ENCODE measurements at regions not wholly inside any gene's neighbourhood (a gene's known extent, or its start where the extent isn't known, plus 50 kb on each side); places are given as distances from the start of the nearest gene placed in this dataset.

GRCh38 chr3:132145833-132146232, 111.0 kb upstream of the CPNE4 start (continued):
- TF ChIP-seq CEBPB (IDR thresholded peaks at IDR 0.05; ENCODE audit: low read depth) = no peak
- no peak for TF ChIP-seq POLR2A (IDR thresholded peaks at IDR 0.05; ENCODE audit: borderline replicate concordance, extremely low read depth, insufficient read depth, insufficient read length)
- no peak for TF ChIP-seq EGR1 (IDR thresholded peaks at IDR 0.05; ENCODE audit: low read depth)

- CTCF ChIA-PET = no interaction called here
- no peaks in the 10 kb centered on the region for H3K36me3 ChIP-seq (ENCODE audit: control insufficient read depth in 1 of 2, insufficient read depth in 2 of 2, low read length in 2 of 2)
- DNase-seq (ENCODE audit: low read depth, low spot score) = no peak
- H3K4me2 ChIP-seq (ENCODE audit: low read length) = no peak overlapping the region
- BruUV-seq (replicated peaks) = no TSS peak
- H3K9me3 ChIP-seq (ENCODE audit: control insufficient read depth in 1 of 2, insufficient read depth in 1 of 2, low read depth in 1 of 2, low read length in 2 of 2) = no peaks in the 10 kb centered on the region
- no peaks in the 10 kb centered on the region for H3K9me2 ChIP-seq (ENCODE audit: insufficient read depth)
- RAD21 ChIA-PET (ENCODE audit: low non-redundant PET in 1 of 2, low total read pairs in 2 of 2, uncharacterized antibody in 2 of 2, unreplicated experiment in 2 of 2) = no interaction called here
- H3K27me3 ChIP-seq (ENCODE audit: insufficient read depth, low read length) = peaks cover 38% of the 10 kb centered on the region
- H3K4me3 ChIP-seq (replicated peaks in 1 of 2; ENCODE audit: low read depth in 1 of 2, low read length in 2 of 2) = no peak overlapping the region
- intact Hi-C loops (cut with micrococcal nuclease) = no loop called here
- no peak for ATAC-seq
- H3K27ac ChIP-seq (ENCODE audit: low read depth, low read length) = no peak overlapping the region
- no peaks in the 10 kb centered on the region for H3K4me1 ChIP-seq (ENCODE audit: control insufficient read depth in 1 of 2, insufficient read depth in 2 of 2, low read length in 2 of 2)
- TF ChIP-seq EZH2 (IDR thresholded peaks at IDR 0.05) = no peak
- TF ChIP-seq POLR2A (IDR thresholded peaks at IDR 0.05; ENCODE audit: borderline replicate concordance, extremely low read depth, insufficient read depth, insufficient read length) = no peak
- no peak for TF ChIP-seq FOSL1 (IDR thresholded peaks at IDR 0.05; ENCODE audit: low read depth)
- no peak overlapping the region for H3K9ac ChIP-seq (ENCODE audit: low read length)
- POLR2A ChIA-PET = no interaction called here
- H4K20me1 ChIP-seq (ENCODE audit: insufficient read depth) = no peaks in the 10 kb centered on the region; the same call in 1 of the 2 replicates
- no peaks in the 10 kb centered on the region for H3K79me2 ChIP-seq (ENCODE audit: insufficient read depth, low read length)
- H2AFZ ChIP-seq (ENCODE audit: low read depth, low read length, poor library complexity, severe bottlenecking) = no peak overlapping the region
Observed at GRCh38 chr3:132154619-132155018, 119.8 kb upstream of the CPNE4 start.

- no peaks in the 10 kb centered on the region for H3K4me1 ChIP-seq (ENCODE audit: control insufficient read depth in 1 of 2, insufficient read depth in 2 of 2, low read length in 2 of 2)
- H2AFZ ChIP-seq (ENCODE audit: low read depth, low read length, poor library complexity, severe bottlenecking) = no peak overlapping the region
- BruUV-seq (replicated peaks) = no TSS peak
- H3K27me3 ChIP-seq (ENCODE audit: insufficient read depth, low read length) = peaks cover 34% of the 10 kb centered on the region
- ChIA-PET CTCF (no interaction called here), RAD21 (ENCODE audit: low non-redundant PET in 1 of 2, low total read pairs in 2 of 2, uncharacterized antibody in 2 of 2, unreplicated experiment in 2 of 2) (no interaction called here), POLR2A (no interaction called here)
- H3K4me3 ChIP-seq (replicated peaks in 1 of 2; ENCODE audit: low read depth in 1 of 2, low read length in 2 of 2) = no peak overlapping the region
- H3K9me3 ChIP-seq (ENCODE audit: control insufficient read depth in 1 of 2, insufficient read depth in 1 of 2, low read depth in 1 of 2, low read length in 2 of 2) = no peaks in the 10 kb centered on the region
- H3K36me3 ChIP-seq (ENCODE audit: control insufficient read depth in 1 of 2, insufficient read depth in 2 of 2, low read length in 2 of 2) = no peaks in the 10 kb centered on the region
- no peaks in the 10 kb centered on the region for H3K79me2 ChIP-seq (ENCODE audit: insufficient read depth, low read length)
- DNase-seq (ENCODE audit: low read depth, low spot score) (no peak), ATAC-seq (no peak)
- no peaks in the 10 kb centered on the region for H3K9me2 ChIP-seq (ENCODE audit: insufficient read depth)
- no peak overlapping the region for H3K27ac ChIP-seq (ENCODE audit: low read depth, low read length)
- H3K9ac ChIP-seq (ENCODE audit: low read length) = no peak overlapping the region
- no peaks in the 10 kb centered on the region; the same call in 1 of the 2 replicates for H4K20me1 ChIP-seq (ENCODE audit: insufficient read depth)
- intact Hi-C loops (cut with micrococcal nuclease) = no loop called here
- H3K4me2 ChIP-seq (ENCODE audit: low read length) = no peak overlapping the region
- no peak for TF ChIP-seq MAX (IDR thresholded peaks at IDR 0.05)
- no peak for TF ChIP-seq CTCF (IDR thresholded peaks at IDR 0.05 in 2 of 3, conservative IDR thresholded peaks at IDR 0.05 in 1 of 3; ENCODE audit: borderline replicate concordance in 1 of 3, insufficient read depth in 1 of 3, low read depth in 2 of 3, low read length in 2 of 3)
- TF ChIP-seq POLR2AphosphoS5 (IDR thresholded peaks at IDR 0.05; ENCODE audit: low read depth, low read length) = no peak
- no peak for TF ChIP-seq POLR2A (IDR thresholded peaks at IDR 0.05; ENCODE audit: borderline replicate concordance, extremely low read depth, insufficient read depth, insufficient read length)
- no peak for TF ChIP-seq EGR1 (IDR thresholded peaks at IDR 0.05; ENCODE audit: low read depth)
- no peak for TF ChIP-seq SIN3A (IDR thresholded peaks at IDR 0.05; ENCODE audit: low read depth)
- no peak for TF ChIP-seq FOSL1 (IDR thresholded peaks at IDR 0.05; ENCODE audit: low read depth)
- no peak for TF ChIP-seq RAD21 (IDR thresholded peaks at IDR 0.05; ENCODE audit: low read depth)
- no peak for TF ChIP-seq SRF (IDR thresholded peaks at IDR 0.05; ENCODE audit: low read depth)
- no peak for TF ChIP-seq CEBPB (IDR thresholded peaks at IDR 0.05; ENCODE audit: low read depth)
- TF ChIP-seq EZH2 (IDR thresholded peaks at IDR 0.05) = no peak
- TF ChIP-seq CBX3 (IDR thresholded peaks at IDR 0.05; ENCODE audit: low read depth) = no peak
- TF ChIP-seq ATF3 (IDR thresholded peaks at IDR 0.05) = no peak
- no peak for TF ChIP-seq REST (IDR thresholded peaks at IDR 0.05; ENCODE audit: low read depth)
Observed at GRCh38 chr3:132159145-132159544, 124.3 kb upstream of the CPNE4 start.

Data from HCT116 (cell line).